ENCODE measurements at regions not wholly inside any gene's neighbourhood (a gene's known extent, or its start where the extent isn't known, plus 50 kb on each side); places are given as distances from the start of the nearest gene placed in this dataset.

GRCh38 chr4:91826186-91826585 is 477.6 kb upstream of the GRID2 start:
- TF ChIP-seq CTCF (optimal IDR thresholded peaks at IDR 0.05 in 1 of 3, IDR thresholded peaks at IDR 0.05 in 1 of 3, conservative IDR thresholded peaks at IDR 0.05 in 1 of 3; ENCODE audit: extremely low read depth in 1 of 3, insufficient read depth in 2 of 3, low read length in 3 of 3) (no peak), EZH2 (IDR thresholded peaks at IDR 0.05; ENCODE audit: low read length) (no peak)
